ENCODE measurements at regions not wholly inside any gene's neighbourhood (a gene's known extent, or its start where the extent isn't known, plus 50 kb on each side); places are given as distances from the start of the nearest gene placed in this dataset.

GRCh38 chr1:10914056-10914455, 98.4 kb upstream of the TARDBP start:
- H3K27ac ChIP-seq (ENCODE audit: low read depth, low read length): no peak overlapping the region
- no peaks in the 10 kb centered on the region for H3K23me2 ChIP-seq (ENCODE audit: low read depth, low read length)
- H3K4me2 ChIP-seq (ENCODE audit: insufficient read depth in 1 of 2, low read depth in 2 of 2, low read length in 2 of 2): no peak overlapping the region
- no peaks in the 10 kb centered on the region for H3K79me2 ChIP-seq (ENCODE audit: control insufficient read depth in 1 of 2, insufficient read depth in 2 of 2, low read length in 2 of 2)
- H3K9me3 ChIP-seq (ENCODE audit: insufficient read depth in 2 of 2, low read depth in 1 of 2, low read length in 1 of 2): no peaks in the 10 kb centered on the region
- H4K20me1 ChIP-seq (replicated peaks in 1 of 2; ENCODE audit: control insufficient read depth in 1 of 2, insufficient read depth in 2 of 2, low read length in 2 of 2): no peaks in the 10 kb centered on the region
- no peaks in the 10 kb centered on the region for H3K79me1 ChIP-seq (ENCODE audit: low read depth, low read length)
- no peak overlapping the region for H3K14ac ChIP-seq (ENCODE audit: insufficient read length)
- no peak overlapping the region for H4K91ac ChIP-seq (replicated peaks; ENCODE audit: insufficient read length, low read length)
- no peak overlapping the region for H2AK5ac ChIP-seq (ENCODE audit: low read depth, low read length)
- peaks cover 0 to 6% (median 3%) of the 10 kb centered on the region in 4 experiments; a peak in 5 of 7 replicates for H3K4me1 ChIP-seq (replicated peaks in 1 of 4; ENCODE audit: control insufficient read depth in 3 of 4, insufficient read depth in 4 of 4, low read length in 3 of 4)
- H3K23ac ChIP-seq (ENCODE audit: insufficient read length): no peak overlapping the region
- no peaks in the 10 kb centered on the region for H3K36me3 ChIP-seq (ENCODE audit: control insufficient read depth in 2 of 4, insufficient read depth in 4 of 4, low read length in 3 of 4)
- FAIRE-seq (no peak), DNase-seq (ENCODE audit: low read depth in 1 of 2, low spot score in 2 of 2) (no peak)
- TF ChIP-seq POU5F1 (IDR thresholded peaks at IDR 0.05; ENCODE audit: low read depth, low read length) (no peak), YY1 (IDR thresholded peaks at IDR 0.05; ENCODE audit: low read depth, low read length) (no peak), JUN (IDR thresholded peaks at IDR 0.05; ENCODE audit: low read depth, low read length) (no peak), RXRA (IDR thresholded peaks at IDR 0.05; ENCODE audit: insufficient read depth, low read depth, low read length) (no peak), MAX (IDR thresholded peaks at IDR 0.05) (no peak)
- H4K5ac ChIP-seq (ENCODE audit: insufficient read length, low read depth, low read length): no peak overlapping the region
- no peak overlapping the region for H2BK12ac ChIP-seq (ENCODE audit: low read depth, low read length)
- H3K4ac ChIP-seq (replicated peaks; ENCODE audit: insufficient read length, low read depth, low read length): no peak overlapping the region
- no peaks in the 10 kb centered on the region for H3K27me3 ChIP-seq (replicated peaks in 1 of 4; ENCODE audit: control insufficient read depth in 3 of 4, extremely low read depth in 1 of 4, insufficient read depth in 3 of 4, low read length in 3 of 4)
- ChIA-PET POLR2A (ENCODE audit: partially characterized antibody) (interaction anchor here (0.9 to 1.1 kb wide), 2 partner anchors 99 kb away, joined by 3 read pairs; partner anchors contain the start of gene TARDBP), CTCF (ENCODE audit: partially characterized antibody) (interaction anchor here (0.6 to 1.7 kb wide), 3 partner anchors 24 to 400 kb away, joined by 3 to 5 read pairs (median 4); no protein-coding TSS in a partner anchor)
- H2BK5ac ChIP-seq (ENCODE audit: low read depth, low read length): no peak overlapping the region
- H4K8ac ChIP-seq (ENCODE audit: extremely low read depth, insufficient read depth, low read length): no peak overlapping the region
- H2AFZ ChIP-seq (ENCODE audit: low read length): no peak overlapping the region
- no peak overlapping the region for H2BK15ac ChIP-seq (ENCODE audit: low read length)
- no peak overlapping the region for H3K4me3 ChIP-seq (ENCODE audit: extremely low read depth in 1 of 4, insufficient read depth in 2 of 4, low read depth in 3 of 4, low read length in 4 of 4)
- no peak overlapping the region for H2BK120ac ChIP-seq (replicated peaks; ENCODE audit: low read depth, low read length)
- H3K56ac ChIP-seq (replicated peaks; ENCODE audit: insufficient read length, low read depth, low read length): no peak overlapping the region
- H3K9ac ChIP-seq (replicated peaks in 1 of 4; ENCODE audit: extremely low read depth in 1 of 4, low read depth in 3 of 4, low read length in 3 of 4): no peak overlapping the region
- no peak overlapping the region for H2BK20ac ChIP-seq (ENCODE audit: low read length)
- H3K18ac ChIP-seq (ENCODE audit: extremely low read depth, low read length): no peak overlapping the region
- 88% methylated on average over 5 of the region's 5 CpGs; no CpG with 5 or more reads in 1 of the 2 experiments for WGBS, 2 experiments (ENCODE audit: extremely low coverage in 1 of 2, insufficient coverage in 1 of 2, insufficient read length in 1 of 2, insufficient replicate concordance in 2 of 2, low coverage in 1 of 2, low lambda C conversion rate in 2 of 2, missing lambda C conversion rate in 1 of 2)

Measured in H1 (cell line).